GM18868 (cell line): ENCODE measurements at regions not wholly inside any gene's neighbourhood (a gene's known extent, or its start where the extent isn't known, plus 50 kb on each side); places are given as distances from the start of the nearest gene placed in this dataset.
A peak's percentile ranks its signal among the peaks of the same experiment; 100 is the strongest.

ENCODE experiments used
- ATAC-seq: cut with Tn5 transposase; IDR thresholded peaks from one replicate; pipeline ENCODE4 v1.9.1; 2021; ENCODE audit warnings: mild to moderate bottlenecking, moderate library complexity; ENCODE audit not compliant: unreplicated experiment

- no peak for ATAC-seq
Observed at GRCh38 chr6:139551376-139551775, 176.9 kb upstream of the CITED2 start.

GRCh38 chr6:139550361-139550760 lies 175.9 kb upstream of the CITED2 start:
- no peak for ATAC-seq

DNA sequence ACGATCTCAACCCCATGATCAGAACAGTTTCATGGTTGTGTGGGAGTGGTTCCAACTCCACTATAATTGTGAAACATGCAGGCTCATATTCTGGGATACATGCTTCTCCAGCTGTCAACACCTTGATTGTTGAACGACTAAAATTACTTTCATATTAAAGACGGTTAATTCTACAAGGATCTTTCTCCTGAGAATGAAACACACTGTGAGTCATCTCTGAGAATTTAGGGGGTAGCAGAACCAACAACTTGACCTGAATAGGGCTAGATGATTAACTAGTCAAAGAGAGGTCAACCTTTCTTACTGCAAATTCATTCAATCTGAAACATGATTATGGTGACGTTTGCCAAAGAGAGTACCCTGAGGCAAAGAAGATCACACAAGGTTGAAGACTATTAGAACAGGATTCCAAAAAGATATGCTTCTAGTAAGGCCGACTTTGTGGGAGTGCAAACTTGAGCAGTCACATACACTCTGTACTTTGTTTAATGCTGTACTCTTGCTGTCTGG lies 175.2 kb upstream of the CITED2 start:
- ATAC-seq: no peak

DNA sequence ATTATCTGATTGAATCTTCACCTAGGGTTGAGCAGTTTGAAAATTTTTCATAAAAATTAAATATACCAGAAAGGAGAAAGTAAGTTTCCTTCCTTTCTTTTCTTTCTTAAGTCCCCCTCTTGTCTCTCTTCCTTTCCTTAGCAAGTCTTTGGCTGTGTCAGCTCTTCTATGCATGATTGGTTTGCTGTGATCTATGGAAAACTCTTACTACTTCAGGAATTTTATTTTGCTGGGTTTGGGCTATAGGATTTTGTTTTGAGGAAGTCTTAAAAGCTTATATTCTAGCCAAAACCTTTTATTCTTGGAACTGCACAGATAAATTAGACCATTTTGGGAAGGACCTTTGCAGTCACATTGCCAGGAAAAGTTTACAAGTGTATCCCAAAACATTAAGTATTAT lies 173.4 kb upstream of the CITED2 start:
- no peak for ATAC-seq

- ATAC-seq: no peak
Observed at GRCh38 chr6:139547122-139547776, 172.8 kb upstream of the CITED2 start.

GRCh38 chr6:139546106-139546472 lies 171.6 kb upstream of the CITED2 start:
- no peak for ATAC-seq

GRCh38 chr6:139545206-139546105 lies 171.0 kb upstream of the CITED2 start:
- ATAC-seq: no peak

DNA sequence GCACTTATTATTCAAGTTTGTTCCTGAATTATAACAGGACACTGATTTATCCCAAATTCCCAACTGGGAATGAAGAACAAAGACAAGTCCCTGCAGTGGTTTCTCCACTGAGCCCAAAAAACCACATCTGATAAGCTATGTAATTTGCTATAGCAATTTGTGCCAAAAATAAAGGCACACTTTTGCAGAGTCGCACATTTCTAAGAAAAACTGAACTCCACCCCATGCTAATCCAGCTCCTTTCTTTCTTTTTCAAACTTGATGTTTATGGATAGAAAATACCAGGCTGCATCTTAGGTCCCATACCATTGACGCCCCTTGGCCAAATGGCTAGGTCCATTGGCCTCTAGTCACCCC lies 170.2 kb upstream of the CITED2 start:
- ATAC-seq: no peak

GRCh38 chr6:139542351-139542750 lies 167.9 kb upstream of the CITED2 start:
- ATAC-seq: no peak

DNA sequence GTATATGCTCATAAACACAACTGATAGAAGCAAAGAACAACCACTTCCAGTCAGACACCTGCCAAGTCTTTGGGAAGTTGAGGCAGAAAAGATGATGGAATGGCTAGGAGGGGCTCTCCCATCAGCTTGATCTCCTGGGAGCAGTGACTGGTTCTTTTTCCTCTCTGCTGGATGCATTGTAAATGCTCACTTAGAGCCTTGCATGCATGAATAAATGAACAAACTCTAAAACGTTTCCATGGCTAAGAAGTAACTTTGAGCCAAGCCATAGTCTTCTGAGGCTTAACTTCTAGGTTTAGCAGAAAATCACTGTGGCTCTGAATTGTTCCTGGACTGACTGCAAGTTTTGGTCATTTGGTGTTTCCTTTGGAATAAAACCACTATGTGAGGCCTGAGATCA lies 166.4 kb upstream of the CITED2 start:
- no peak for ATAC-seq

DNA sequence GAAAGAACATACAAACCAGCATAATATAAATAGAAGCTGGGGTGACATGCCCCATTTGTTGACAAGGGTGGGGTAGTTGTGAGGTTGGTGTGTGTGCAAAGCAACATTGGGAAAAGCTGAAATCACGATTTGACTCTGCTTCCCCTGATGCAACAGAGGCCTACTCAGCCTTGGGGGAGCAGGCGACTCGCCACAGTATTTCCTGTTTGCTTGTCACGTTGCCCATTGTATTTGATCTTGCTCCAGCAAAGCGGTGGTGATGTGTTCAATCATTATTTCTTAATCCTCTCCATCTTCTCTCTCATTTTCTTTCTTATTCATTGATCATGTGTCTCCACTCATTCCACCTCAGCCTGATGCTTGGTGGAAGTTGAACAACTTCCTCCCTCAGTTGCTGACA lies 165.8 kb upstream of the CITED2 start:
- peak; percentile 94 for ATAC-seq

DNA sequence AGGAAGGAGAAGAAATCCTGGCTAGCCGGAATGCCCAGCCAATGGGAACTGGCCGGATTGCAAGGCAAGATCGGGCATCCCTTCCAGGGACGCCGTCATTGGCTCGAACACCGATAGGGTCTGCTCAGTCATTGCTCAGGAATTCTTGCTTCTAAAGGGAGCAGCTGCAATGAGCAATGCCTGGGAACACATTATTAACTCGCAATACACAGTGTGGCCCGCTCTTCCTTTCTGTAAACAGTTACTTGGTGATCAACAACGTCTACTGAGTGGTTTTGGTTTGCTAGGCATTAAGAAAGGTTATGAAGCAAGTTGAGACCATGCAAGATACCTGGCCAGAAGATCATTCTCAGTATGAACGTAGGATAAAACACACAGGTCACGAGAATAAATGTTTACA lies 165.4 kb upstream of the CITED2 start:
- no peak for ATAC-seq

DNA sequence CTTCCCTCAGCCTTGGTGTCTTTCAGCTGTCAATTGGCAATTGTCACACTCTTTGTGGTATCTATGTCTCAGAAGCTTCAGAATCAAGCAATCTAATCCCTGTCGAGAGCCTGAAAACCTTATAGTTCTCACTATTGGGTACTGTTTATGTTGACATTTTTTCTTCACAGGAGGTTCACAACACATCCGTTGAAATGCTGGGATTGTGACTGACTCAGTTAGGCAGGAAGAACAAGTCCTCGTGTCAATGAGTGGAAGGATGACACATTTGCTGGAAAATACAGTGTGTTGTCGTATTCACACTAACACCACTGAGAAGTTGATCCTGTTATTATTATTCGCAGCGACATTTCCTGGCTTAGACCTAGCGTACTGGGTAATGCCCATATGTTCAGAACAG lies 163.9 kb upstream of the CITED2 start:
- ATAC-seq: no peak

DNA sequence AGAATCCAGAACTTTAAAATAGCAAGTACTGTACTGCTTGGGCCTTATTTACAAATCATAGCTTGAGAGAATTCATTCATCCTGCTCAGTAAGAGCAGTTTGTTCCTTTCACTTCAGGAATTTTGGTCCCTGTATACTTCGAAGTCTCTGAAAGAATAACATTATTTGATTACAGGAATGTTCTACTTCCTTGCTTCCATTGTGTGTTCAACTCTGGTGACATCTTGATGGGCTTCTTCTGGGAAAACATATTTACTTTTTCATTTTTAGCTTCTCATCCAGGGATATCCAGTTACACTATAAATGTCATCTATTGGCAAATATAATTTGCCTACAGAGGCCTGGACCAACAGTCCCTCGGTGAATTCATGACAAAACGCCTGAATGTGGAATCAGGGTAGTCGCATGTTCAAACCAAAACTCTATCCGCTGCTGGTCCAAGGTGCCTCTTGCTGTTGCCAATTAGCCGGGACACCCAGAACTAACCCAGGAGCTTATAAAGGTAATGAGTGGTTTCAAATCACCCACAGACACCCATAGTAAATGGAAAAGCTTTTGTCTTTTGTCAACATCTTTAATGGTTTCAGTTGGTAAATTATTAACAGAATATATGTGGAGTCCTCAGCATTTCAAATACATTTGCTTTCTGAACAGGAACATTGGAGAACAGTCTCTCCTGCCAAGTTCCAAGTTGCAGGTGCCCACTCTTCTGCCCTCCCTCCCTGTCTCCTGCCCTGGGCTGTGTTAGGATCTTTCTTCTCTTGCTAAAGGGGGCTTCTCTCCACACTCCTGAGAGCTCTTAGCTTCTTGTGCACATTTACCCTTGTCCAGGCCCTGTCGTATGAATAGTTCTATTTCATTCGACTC lies 162.5 kb upstream of the CITED2 start:
- ATAC-seq: no peak

DNA sequence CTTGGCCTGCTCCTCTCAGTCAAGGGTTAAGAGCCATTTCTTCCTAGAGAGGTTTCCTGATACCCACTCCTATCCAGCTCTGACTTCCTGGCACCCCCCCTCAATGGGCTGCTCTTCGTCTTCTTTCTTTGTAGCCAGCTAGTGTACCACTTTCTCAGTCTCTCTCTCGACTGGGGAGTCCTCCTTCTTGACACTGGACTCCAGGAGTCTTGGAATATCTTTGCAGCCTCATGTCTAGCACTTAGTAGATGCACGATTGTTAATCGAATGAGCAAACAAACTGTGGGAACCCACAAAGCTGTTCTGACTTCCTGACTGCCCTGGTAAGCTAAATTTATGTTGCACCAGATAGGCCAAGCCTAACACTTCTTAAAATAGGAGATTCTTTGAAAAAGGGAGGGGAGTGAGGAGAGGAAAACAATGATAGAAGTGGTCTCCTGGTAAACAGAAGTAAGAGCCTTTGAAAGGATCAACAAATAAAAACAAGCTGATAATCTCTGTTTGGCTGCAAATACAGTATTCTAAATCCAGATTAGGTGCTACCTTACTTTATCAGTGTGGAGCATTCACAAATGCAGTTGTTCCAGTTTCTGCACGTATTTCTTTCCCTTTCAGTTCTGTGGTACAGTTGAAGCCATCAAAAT lies 160.1 kb upstream of the CITED2 start:
- peak; percentile 47 for ATAC-seq

GRCh38 chr6:139533573-139534471 lies 159.4 kb upstream of the CITED2 start:
- peak; percentile 8 for ATAC-seq

GRCh38 chr6:139533171-139533570 lies 158.7 kb upstream of the CITED2 start:
- no peak for ATAC-seq

DNA sequence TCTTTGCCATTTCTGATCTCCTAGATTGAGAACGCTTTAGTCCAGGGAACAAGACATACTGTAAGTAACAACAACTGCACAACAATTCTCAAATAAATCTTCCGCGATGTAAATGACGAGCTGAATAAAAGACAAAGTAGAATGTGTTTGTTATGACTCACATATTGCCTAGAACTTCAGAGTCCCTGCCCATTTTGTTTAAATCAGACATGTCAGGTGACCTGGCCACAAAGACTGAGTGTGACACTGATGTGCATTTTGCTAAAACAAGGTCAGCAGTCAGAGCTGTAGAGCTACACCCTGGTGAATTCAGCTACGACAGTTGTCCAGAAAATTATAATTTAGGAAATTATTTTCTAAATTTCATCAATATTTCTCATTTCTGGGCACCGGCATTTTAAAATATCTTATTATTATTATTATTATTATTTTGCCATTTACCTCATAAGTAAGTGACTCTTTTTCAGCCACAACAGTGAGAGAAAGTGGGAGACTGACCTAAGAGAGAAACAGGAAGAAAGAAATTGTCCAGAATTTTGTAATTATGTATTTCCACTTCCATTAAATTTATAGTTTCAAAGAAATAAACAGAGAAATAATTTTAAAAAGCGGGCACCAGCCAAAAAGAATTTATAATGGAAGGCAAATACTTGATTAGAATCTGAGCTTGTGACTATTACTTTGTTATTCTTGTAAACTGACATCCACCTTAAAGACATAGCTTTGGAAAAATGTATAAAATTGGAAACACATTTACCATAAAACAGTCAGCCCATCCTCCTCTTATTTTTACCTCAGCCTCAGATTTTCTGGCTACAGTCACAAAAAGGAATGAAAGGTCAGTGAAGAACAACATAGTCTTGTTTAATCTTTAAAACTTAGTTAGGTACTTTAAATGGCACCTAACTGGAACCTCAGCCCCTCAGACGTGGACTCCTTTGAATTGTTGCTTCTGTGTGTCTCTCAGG lies 157.0 kb upstream of the CITED2 start:
- ATAC-seq: peak; percentile 75

DNA sequence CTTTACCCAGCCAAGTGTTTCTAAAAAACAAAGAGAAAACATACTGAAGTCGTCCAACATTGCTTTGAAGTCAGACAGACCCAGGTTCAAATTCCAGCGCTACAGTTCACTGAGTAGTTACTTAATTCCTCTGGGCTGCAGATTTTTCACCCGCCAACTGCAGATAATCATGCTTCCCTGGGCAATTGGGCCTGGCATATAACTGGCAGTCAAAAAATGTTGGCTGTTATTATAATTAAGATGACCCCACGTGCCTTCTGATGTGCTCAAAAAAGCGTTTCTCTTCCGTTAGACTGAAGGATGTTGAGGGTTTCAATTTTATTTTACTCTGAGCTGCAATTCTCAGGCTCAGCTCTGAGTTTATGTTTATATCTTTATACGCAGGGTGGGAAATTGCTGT lies 156.1 kb upstream of the CITED2 start:
- ATAC-seq: no peak
